ENCODE measurements at regions not wholly inside any gene's neighbourhood (a gene's known extent, or its start where the extent isn't known, plus 50 kb on each side); places are given as distances from the start of the nearest gene placed in this dataset.

GRCh38 chr18:68533641-68534040 lies 181.3 kb downstream of the TMX3 start:
- in situ Hi-C loops (cut with MboI; ENCODE audit: low pct_ligation_motif_present in 1 of 4, low pct_unique_long_range_greater_than_20kb in 1 of 4, low sequenced_read_pairs in 3 of 4) (no loop called here), intact Hi-C loops (cut with DNase I; ENCODE audit: low total_unique reads) (no loop called here)
- DNase-seq = no peak
- no peak overlapping the region for H3K27ac ChIP-seq
- TF ChIP-seq POLR2AphosphoS5 (IDR thresholded peaks at IDR 0.05) (no peak), CTCF (IDR thresholded peaks at IDR 0.05) (no peak), POLR2A (IDR thresholded peaks at IDR 0.05) (no peak), EP300 (IDR thresholded peaks at IDR 0.05; ENCODE audit: low read depth) (no peak)
- no peaks in the 10 kb centered on the region for H3K4me1 ChIP-seq
- H3K36me3 ChIP-seq = no peaks in the 10 kb centered on the region
- no peaks in the 10 kb centered on the region for H3K27me3 ChIP-seq
- no peak overlapping the region for H3K4me3 ChIP-seq
- no peaks in the 10 kb centered on the region for H3K9me3 ChIP-seq
- 39 to 60% methylated on average over 2 of the region's 2 CpGs for WGBS, 2 donors (ENCODE audit: low coverage in 1 of 2)

GRCh38 chr18:68532328-68532885 lies 182.5 kb downstream of the TMX3 start:
- in situ Hi-C loops (cut with MboI; ENCODE audit: low pct_ligation_motif_present in 1 of 4, low pct_unique_long_range_greater_than_20kb in 1 of 4, low sequenced_read_pairs in 3 of 4) = no loop called here
- Histone ChIP-seq H3K27ac (no peak overlapping the region), H3K4me1 (no peaks in the 10 kb centered on the region), H3K27me3 (no peaks in the 10 kb centered on the region), H3K9me3 (no peaks in the 10 kb centered on the region), H3K36me3 (no peaks in the 10 kb centered on the region), H3K4me3 (no peak overlapping the region)
- 65 to 82% methylated on average over 3 of the region's 3 CpGs for WGBS, 2 donors (ENCODE audit: low coverage in 1 of 2)
- DNase-seq = no peak
- intact Hi-C loops (cut with DNase I; ENCODE audit: low total_unique reads) = no loop called here
- no peak for TF ChIP-seq POLR2AphosphoS5 (IDR thresholded peaks at IDR 0.05)

- 54 to 64% methylated on average over 2 of the region's 2 CpGs for WGBS, 2 donors (ENCODE audit: low coverage in 1 of 2)
- no peak overlapping the region for H3K27ac ChIP-seq
- no peak for TF ChIP-seq CTCF (IDR thresholded peaks at IDR 0.05)
- TF ChIP-seq EP300 (IDR thresholded peaks at IDR 0.05; ENCODE audit: low read depth) = no peak
- no peak for TF ChIP-seq POLR2A (IDR thresholded peaks at IDR 0.05)
- no peak for TF ChIP-seq POLR2AphosphoS5 (IDR thresholded peaks at IDR 0.05)
- H3K27me3 ChIP-seq = no peaks in the 10 kb centered on the region
- H3K4me3 ChIP-seq = no peak overlapping the region
- H3K36me3 ChIP-seq = no peaks in the 10 kb centered on the region
- in situ Hi-C loops (cut with MboI; ENCODE audit: low pct_ligation_motif_present in 1 of 4, low pct_unique_long_range_greater_than_20kb in 1 of 4, low sequenced_read_pairs in 3 of 4) (no loop called here), intact Hi-C loops (cut with DNase I; ENCODE audit: low total_unique reads) (no loop called here)
- H3K9me3 ChIP-seq = no peaks in the 10 kb centered on the region
- H3K4me1 ChIP-seq = no peaks in the 10 kb centered on the region
- DNase-seq = no peak
Measured at GRCh38 chr18:68525091-68525490, 189.8 kb downstream of the TMX3 start.

GRCh38 chr18:68520406-68521075 lies 194.4 kb downstream of the TMX3 start:
- no peak for TF ChIP-seq POLR2AphosphoS5 (IDR thresholded peaks at IDR 0.05)
- no peak for TF ChIP-seq CTCF (IDR thresholded peaks at IDR 0.05)
- TF ChIP-seq EP300 (IDR thresholded peaks at IDR 0.05; ENCODE audit: low read depth) = no peak
- no peak for TF ChIP-seq POLR2A (IDR thresholded peaks at IDR 0.05)
- H3K36me3 ChIP-seq = no peaks in the 10 kb centered on the region
- DNase-seq = no peak
- no peaks in the 10 kb centered on the region for H3K4me1 ChIP-seq
- in situ Hi-C loops (cut with MboI; ENCODE audit: low pct_ligation_motif_present in 1 of 4, low pct_unique_long_range_greater_than_20kb in 1 of 4, low sequenced_read_pairs in 3 of 4) (no loop called here), intact Hi-C loops (cut with DNase I; ENCODE audit: low total_unique reads) (no loop called here)
- H3K27me3 ChIP-seq = no peaks in the 10 kb centered on the region
- 55 to 61% methylated on average over 6 of the region's 6 CpGs for WGBS, 2 donors (ENCODE audit: low coverage in 1 of 2)
- H3K27ac ChIP-seq = no peak overlapping the region
- H3K9me3 ChIP-seq = no peaks in the 10 kb centered on the region
- H3K4me3 ChIP-seq = no peak overlapping the region

- Histone ChIP-seq H3K4me1 (no peaks in the 10 kb centered on the region), H3K27me3 (no peaks in the 10 kb centered on the region), H3K4me3 (no peak overlapping the region), H3K27ac (no peak overlapping the region), H3K9me3 (no peaks in the 10 kb centered on the region), H3K36me3 (no peaks in the 10 kb centered on the region)
- no peak for TF ChIP-seq EP300 (IDR thresholded peaks at IDR 0.05; ENCODE audit: low read depth)
- TF ChIP-seq POLR2AphosphoS5 (IDR thresholded peaks at IDR 0.05) = no peak
- TF ChIP-seq CTCF (IDR thresholded peaks at IDR 0.05) = no peak
- no peak for TF ChIP-seq POLR2A (IDR thresholded peaks at IDR 0.05)
- in situ Hi-C loops (cut with MboI; ENCODE audit: low pct_ligation_motif_present in 1 of 4, low pct_unique_long_range_greater_than_20kb in 1 of 4, low sequenced_read_pairs in 3 of 4) = no loop called here
- WGBS, 2 donors (ENCODE audit: low coverage in 1 of 2) = 76% methylated on average over 3 of the region's 3 CpGs; no CpG with 5 or more reads in 1 of the 2 donors
- no peak for DNase-seq
- intact Hi-C loops (cut with DNase I; ENCODE audit: low total_unique reads) = no loop called here
Measured at GRCh38 chr18:68519336-68519735, 195.6 kb downstream of the TMX3 start.
